B cell (primary cell): ENCODE measurements at regions not wholly inside any gene's neighbourhood (a gene's known extent, or its start where the extent isn't known, plus 50 kb on each side); places are given as distances from the start of the nearest gene placed in this dataset.

Source experiments
- ATAC-seq: fragments of 200-7000 bp; cut with Tn5 transposase; one replicate; pipeline ENCODE4 v1.10.0; 2021; ENCODE audit warnings: low read depth, mild to moderate bottlenecking, moderate number of reproducible peaks, moderate library complexity
- CTCF ChIA-PET: fragments of 350-600 bp; sonication (Branson Sonifier 250); formaldehyde crosslinking; loops from one replicate; lab custom pipeline; 2021; ENCODE audit warnings: antibody characterized with exemption, inconsistent platforms; lab: Charles Lee
- POLR2A ChIA-PET: fragments of 350-600 bp; sonication (Branson Sonifier 250); formaldehyde crosslinking; loops from one replicate; lab custom pipeline; 2021; ENCODE audit warnings: antibody characterized with exemption; lab: Charles Lee
- DNase-seq: peaks from one replicate; pipeline ENCODE4 v3.0.0; 2013
- H2AFZ ChIP-seq: 2 replicates; pipeline ENCODE4 v1.6.1; 2012; ENCODE audit warnings: mild to moderate bottlenecking, low read depth, low read length; ENCODE audit not compliant: insufficient read depth, poor library complexity, severe bottlenecking
- H3K27ac ChIP-seq, 2 donors: 1 replicate in 1 of 2; 2 replicates in 1 of 2; pipeline ENCODE4 v1.5.1; 2012 to 2013; ENCODE audit warnings: low read length in 2 of 2, mild to moderate bottlenecking in 2 of 2, moderate library complexity in 1 of 2
- H3K27me3 ChIP-seq, 4 experiments: fragments of 200-600 bp in 1 of 4; sonication (generic) in 1 of 4; replicated peaks in 1 of 4; 1 replicate in 2 of 4; 2 replicates in 2 of 4; pipeline versions ENCODE4 v1.6.1 to v1.7.0; 2013 to 2016; ENCODE audit warnings: low read length in 3 of 4, mild to moderate bottlenecking in 2 of 4, mixed read lengths in 1 of 4, moderate library complexity in 1 of 4; ENCODE audit not compliant: insufficient read depth in 4 of 4, control insufficient read depth in 3 of 4; ENCODE audit errors: control extremely low read depth in 1 of 4
- H3K36me3 ChIP-seq, 2 experiments: replicated peaks in 1 of 2; 1 replicate in 1 of 2; 2 replicates in 1 of 2; pipeline versions ENCODE4 v1.6.1 to v1.7.1; 2013; ENCODE audit warnings: low read length in 1 of 2; ENCODE audit not compliant: insufficient read depth in 2 of 2, control insufficient read depth in 1 of 2; ENCODE audit errors: control extremely low read depth in 1 of 2, extremely low read depth in 1 of 2
- H3K4me1 ChIP-seq, 2 donors: fragments of 200-600 bp in 1 of 2; sonication (generic) in 1 of 2; 1 replicate in 1 of 2; 2 replicates in 1 of 2; pipeline versions ENCODE4 v1.5.1 to v1.6.1; 2013 to 2017; ENCODE audit warnings: low read length in 2 of 2; ENCODE audit not compliant: control insufficient read depth in 2 of 2, insufficient read depth in 2 of 2
- H3K4me2 ChIP-seq: replicated peaks from 2 replicates; pipeline ENCODE3; 2012; ENCODE audit warnings: mild to moderate bottlenecking, low read depth, low read length; ENCODE audit not compliant: poor library complexity, severe bottlenecking
- H3K4me3 ChIP-seq, 5 experiments: fragments of 200-600 bp in 1 of 5; sonication (generic) in 1 of 5; 1 replicate in 3 of 5; 2 replicates in 2 of 5; pipeline versions ENCODE4 v1.5.1 to v1.7.0; 2011 to 2016; ENCODE audit warnings: low read length in 4 of 5, mild to moderate bottlenecking in 4 of 5, low read depth in 2 of 5, control low read depth in 1 of 5, moderate library complexity in 1 of 5; ENCODE audit not compliant: insufficient read depth in 1 of 5; ENCODE audit errors: control extremely low read depth in 1 of 5, extremely low read depth in 1 of 5
- H3K79me2 ChIP-seq: fragments of 200-600 bp; sonication (generic); one replicate; pipeline ENCODE4 v1.6.0; 2016; ENCODE audit warnings: low read length; ENCODE audit not compliant: control insufficient read depth, insufficient read depth
- H3K9ac ChIP-seq: fragments of 200-600 bp; sonication (generic); 2 replicates; pipeline ENCODE4 v1.6.1; 2017; ENCODE audit warnings: mild to moderate bottlenecking, low read length, moderate library complexity
- H3K9me3 ChIP-seq, 3 donors: one replicate each; pipeline versions ENCODE4 v1.6.1 to v1.7.1; 2013; ENCODE audit warnings: low read length in 2 of 3; ENCODE audit not compliant: control insufficient read depth in 2 of 3, insufficient read depth in 1 of 3; ENCODE audit errors: control extremely low read depth in 1 of 3
- H4K20me1 ChIP-seq: 2 replicates; pipeline ENCODE4 v1.6.0; 2012; ENCODE audit warnings: mild to moderate bottlenecking, low read length; ENCODE audit not compliant: insufficient read depth, control insufficient read depth, poor library complexity, severe bottlenecking
- H3K27ac Mint-ChIP-seq: one replicate; pipeline ENCODE4 v1.8.0; 2021; ENCODE audit warnings: mixed read lengths
- H3K27me3 Mint-ChIP-seq: one replicate; pipeline ENCODE4 v1.8.0; 2021; ENCODE audit warnings: mixed read lengths
- H3K4me1 Mint-ChIP-seq: one replicate; pipeline ENCODE4 v1.8.0; 2021; ENCODE audit warnings: mixed read lengths
- H3K4me3 Mint-ChIP-seq: one replicate; pipeline ENCODE4 v1.8.0; 2021; ENCODE audit warnings: mixed read lengths
- H3K9me3 Mint-ChIP-seq: one replicate; pipeline ENCODE4 v1.8.0; 2022; ENCODE audit warnings: mixed read lengths; ENCODE audit not compliant: insufficient read depth
- EZH2 ChIP-seq: IDR thresholded peaks from 2 replicates; pipeline ENCODE4 v1.6.1; 2012; ENCODE audit warnings: borderline replicate concordance, low read depth, mild to moderate bottlenecking, moderate library complexity, low read length; ENCODE audit not compliant: insufficient read depth, poor library complexity, severe bottlenecking
- intact Hi-C: fragments of 100-400 bp; cut with micrococcal nuclease; formaldehyde crosslinking; loops from one replicate; pipeline ENCODE4 v1.10.0; 2022
- TF ChIP-seq, protein P1 (sequence below): fragments of 200-600 bp; IDR thresholded peaks from one replicate; pipeline ENCODE4 v1.8.0; 2022; ENCODE audit warnings: antibody characterized with exemption, mild to moderate bottlenecking

DNA sequence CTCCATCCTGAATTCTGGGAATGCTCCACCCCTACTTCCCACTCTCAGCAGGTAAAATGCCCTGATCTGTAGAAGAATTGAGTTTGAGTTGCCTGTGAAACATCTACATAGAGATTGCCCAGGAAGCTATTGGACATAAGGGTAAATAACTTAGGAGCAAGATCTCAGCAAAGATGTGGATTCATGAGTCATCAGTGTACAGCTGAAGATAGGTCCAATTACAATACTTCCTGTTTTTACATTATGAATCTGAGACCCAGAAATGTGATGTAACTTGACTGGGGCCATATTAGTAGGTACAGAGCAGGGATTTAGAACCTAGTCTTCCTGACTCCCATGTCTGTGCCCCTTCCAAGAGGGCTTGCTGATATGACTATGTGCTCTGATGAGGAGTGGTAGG is 79.4 kb upstream of the FNDC3A start:
- DNase-seq (no peak), ATAC-seq (no peak)
- TF ChIP-seq, protein P1, sequence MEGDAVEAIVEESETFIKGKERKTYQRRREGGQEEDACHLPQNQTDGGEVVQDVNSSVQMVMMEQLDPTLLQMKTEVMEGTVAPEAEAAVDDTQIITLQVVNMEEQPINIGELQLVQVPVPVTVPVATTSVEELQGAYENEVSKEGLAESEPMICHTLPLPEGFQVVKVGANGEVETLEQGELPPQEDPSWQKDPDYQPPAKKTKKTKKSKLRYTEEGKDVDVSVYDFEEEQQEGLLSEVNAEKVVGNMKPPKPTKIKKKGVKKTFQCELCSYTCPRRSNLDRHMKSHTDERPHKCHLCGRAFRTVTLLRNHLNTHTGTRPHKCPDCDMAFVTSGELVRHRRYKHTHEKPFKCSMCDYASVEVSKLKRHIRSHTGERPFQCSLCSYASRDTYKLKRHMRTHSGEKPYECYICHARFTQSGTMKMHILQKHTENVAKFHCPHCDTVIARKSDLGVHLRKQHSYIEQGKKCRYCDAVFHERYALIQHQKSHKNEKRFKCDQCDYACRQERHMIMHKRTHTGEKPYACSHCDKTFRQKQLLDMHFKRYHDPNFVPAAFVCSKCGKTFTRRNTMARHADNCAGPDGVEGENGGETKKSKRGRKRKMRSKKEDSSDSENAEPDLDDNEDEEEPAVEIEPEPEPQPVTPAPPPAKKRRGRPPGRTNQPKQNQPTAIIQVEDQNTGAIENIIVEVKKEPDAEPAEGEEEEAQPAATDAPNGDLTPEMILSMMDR, result no peak
- no peak for TF ChIP-seq EZH2
- Mint-ChIP-seq H3K4me3 (no peak overlapping the region), H3K9me3 (no peaks in the 10 kb centered on the region), H3K4me1 (no peaks in the 10 kb centered on the region), H3K27me3 (peaks cover 30% of the 10 kb centered on the region), H3K27ac (no peak overlapping the region)
- Histone ChIP-seq H3K4me3 (no peak overlapping the region), H4K20me1 (no peaks in the 10 kb centered on the region), H3K9me3 (no peaks in the 10 kb centered on the region), H3K27me3 (peaks cover 0 to 5% (median 2%) of the 10 kb centered on the region in 4 experiments), H3K9ac (no peak overlapping the region), H3K4me1 (no peaks in the 10 kb centered on the region), H2AFZ (no peak overlapping the region), H3K36me3 (no peaks in the 10 kb centered on the region), H3K4me2 (no peak overlapping the region), H3K27ac (no peak overlapping the region), H3K79me2 (no peaks in the 10 kb centered on the region)
- CTCF ChIA-PET, result no interaction called here
- POLR2A ChIA-PET, result no interaction called here
- intact Hi-C loops, result no loop called here

DNA sequence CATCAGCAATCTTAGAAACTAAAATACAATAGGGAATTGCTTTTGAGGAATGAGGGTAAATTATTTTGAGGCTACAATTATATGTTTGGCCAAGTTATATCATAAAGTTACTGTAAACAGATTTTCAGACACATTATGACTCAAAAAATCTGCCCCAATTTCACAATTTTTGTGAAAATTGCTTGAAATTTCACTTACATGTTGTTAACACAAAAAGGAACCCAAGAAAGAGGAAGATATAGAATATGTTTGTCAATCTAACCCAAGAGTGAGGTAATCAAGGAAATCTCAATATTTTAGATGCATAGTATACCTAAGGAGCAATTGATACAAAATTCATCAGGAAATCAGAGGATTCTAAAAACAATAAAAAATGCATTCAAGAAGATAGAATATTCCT is 73.9 kb upstream of the FNDC3A start:
- Mint-ChIP-seq H3K9me3 (no peaks in the 10 kb centered on the region), H3K27me3 (peaks cover 33% of the 10 kb centered on the region), H3K27ac (no peak overlapping the region), H3K4me3 (no peak overlapping the region), H3K4me1 (no peaks in the 10 kb centered on the region)
- ATAC-seq, result no peak
- TF ChIP-seq, protein P1, result no peak
- no peak for TF ChIP-seq EZH2
- Histone ChIP-seq H3K4me2 (no peak overlapping the region), H3K4me3 (no peak overlapping the region), H3K79me2 (no peaks in the 10 kb centered on the region), H3K36me3 (no peaks in the 10 kb centered on the region), H3K27ac (no peak overlapping the region), H2AFZ (no peak overlapping the region), H3K9me3 (no peaks in the 10 kb centered on the region), H4K20me1 (no peaks in the 10 kb centered on the region), H3K27me3 (peaks cover 0 to 5% (median 2%) of the 10 kb centered on the region in 4 experiments), H3K4me1 (no peaks in the 10 kb centered on the region), H3K9ac (no peak overlapping the region)
- POLR2A ChIA-PET, result no interaction called here
- intact Hi-C loops, result no loop called here
- no peak for DNase-seq
- CTCF ChIA-PET, result no interaction called here
